NCI-H1092 (cell line): ENCODE measurements at regions not wholly inside any gene's neighbourhood (a gene's known extent, or its start where the extent isn't known, plus 50 kb on each side); places are given as distances from the start of the nearest gene placed in this dataset.
"Not testable (repeated sequence)": the region's sequence is repeated elsewhere in the genome, so short reads cannot be mapped to it uniquely, and the experiment has no call there.

Experiments
- DNase-seq: peaks from one replicate; lab custom pipeline; 2025; lab: John Stamatoyannopoulos, UW

DNA sequence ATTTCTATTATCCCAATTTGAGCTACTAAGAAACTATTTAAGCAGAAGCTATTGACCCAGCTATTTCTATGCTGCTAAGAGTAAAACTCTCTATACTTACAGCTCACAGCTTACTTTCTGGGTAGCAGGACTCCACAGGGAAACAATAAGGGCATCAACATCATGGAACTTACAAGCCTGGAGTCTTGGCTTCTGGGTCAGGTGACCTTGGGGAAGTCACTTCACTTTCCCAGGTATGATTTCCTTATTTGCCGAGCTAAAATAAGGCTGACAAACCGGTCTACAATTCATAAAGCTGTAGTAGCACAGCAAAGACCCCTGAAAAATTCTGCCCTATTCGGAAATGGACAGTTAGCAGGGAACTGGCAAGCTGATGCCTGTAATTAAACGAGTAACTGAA, 278.3 kb upstream of the NR2F2 start:
- no peak for DNase-seq

DNA sequence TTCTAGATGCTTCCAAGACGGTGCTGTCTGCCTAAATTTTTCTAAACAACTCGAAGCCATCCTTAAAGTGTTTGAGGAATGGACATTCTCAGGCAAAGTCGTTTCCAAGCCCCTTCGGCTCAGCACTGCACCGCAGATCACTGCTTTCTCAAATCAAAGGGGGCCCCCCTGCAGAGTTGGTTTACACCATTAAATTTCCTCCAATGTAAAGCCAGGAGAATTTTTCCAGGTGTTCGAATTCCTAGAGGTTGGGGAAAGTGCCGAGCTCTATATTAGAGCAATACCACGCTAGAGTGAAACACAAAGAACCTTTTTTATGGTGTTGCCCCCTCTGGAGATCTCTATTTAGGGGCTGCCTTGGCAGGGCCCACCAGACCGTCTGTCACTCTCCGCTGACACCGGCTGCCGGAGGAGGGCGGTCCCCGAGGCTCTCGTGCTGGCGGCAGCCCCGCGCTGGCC, 277.9 kb upstream of the NR2F2 start:
- no peak for DNase-seq

DNA sequence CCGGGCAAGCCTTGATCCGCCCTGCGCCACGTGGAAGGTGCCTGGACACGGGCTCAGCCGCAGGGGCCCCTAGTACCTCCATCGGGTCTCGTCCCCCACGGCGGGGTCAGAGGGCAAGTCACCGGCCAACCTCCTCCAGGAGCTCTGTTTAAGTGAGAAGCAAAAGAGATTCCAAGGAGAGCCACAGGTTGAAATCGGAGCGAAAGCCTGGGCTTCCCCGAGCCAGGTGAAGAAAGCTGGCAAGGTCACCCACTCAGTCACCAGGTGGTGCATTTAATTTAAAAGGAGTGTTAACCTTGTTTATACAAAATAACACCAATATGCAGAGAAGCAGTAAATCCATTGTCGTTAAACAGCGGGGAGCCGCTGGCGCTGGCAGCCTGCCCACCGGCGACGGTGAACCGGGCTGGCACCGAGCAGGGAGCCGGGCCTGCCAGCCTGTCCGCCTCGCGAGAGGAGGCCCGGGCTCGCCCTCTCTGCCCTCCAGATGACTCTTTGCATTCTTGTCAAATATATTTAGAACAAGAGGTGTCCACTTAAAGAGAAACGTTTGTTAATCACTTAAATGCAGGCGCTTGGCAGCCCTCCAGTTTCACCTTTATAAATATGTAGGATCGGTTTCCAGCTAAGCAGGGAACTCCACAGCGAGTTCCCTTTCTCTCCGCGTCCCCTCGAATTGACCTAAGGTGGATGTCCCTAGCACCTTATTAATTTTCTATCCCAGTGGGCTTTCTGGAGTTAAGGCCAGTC, 277.3 kb upstream of the NR2F2 start:
- peak; percentile 86 for DNase-seq

DNA sequence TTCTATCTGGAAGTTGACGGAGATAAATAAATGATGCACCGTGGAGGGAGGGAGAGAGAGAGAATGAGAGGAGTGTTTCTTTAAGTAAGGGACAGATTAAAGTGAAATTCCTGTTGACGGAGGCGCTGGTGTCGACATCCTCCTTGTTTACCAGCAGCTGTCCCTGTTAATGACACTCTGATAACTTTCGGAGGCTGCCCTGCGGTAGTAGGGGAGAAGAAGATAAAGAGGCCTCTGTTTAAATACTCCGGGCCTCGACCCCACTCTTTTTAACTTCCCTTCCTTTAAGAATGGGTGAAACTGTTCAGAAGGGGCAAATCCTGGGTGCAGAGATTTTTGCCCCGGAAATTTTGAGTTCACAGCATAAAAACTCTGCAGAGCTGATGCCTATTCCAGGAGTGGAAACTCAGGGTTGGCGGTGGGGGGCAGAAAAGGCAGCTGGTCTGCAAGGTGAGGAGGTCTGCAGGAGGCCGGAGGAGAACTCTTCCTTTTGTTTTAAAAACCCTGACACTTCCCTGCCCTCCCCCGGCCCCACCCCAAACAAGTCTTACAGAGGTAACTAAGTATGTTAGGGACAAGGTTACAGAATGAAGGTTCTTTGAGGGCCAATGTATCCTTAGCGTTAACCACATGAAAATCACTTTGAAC, 276.6 kb upstream of the NR2F2 start:
- DNase-seq = no peak

DNA sequence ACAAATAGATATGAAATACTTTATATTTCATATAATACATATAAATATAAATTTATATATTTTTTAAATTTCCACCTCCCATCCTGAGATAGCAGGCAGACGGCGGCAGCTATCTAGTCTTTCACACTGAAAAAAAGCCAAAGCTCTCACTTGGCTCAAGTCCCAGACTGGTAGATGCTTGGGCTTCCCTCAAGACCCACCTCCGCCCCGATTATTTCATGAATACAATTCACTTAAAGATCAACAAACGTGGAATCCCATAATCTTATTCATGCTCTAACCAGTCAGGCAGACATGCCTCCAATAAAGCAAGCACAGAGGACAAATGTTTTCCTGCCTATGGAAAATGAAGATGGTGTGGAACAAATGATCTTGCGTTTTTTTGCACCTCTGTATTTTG, 275.9 kb upstream of the NR2F2 start:
- DNase-seq = no peak

DNA sequence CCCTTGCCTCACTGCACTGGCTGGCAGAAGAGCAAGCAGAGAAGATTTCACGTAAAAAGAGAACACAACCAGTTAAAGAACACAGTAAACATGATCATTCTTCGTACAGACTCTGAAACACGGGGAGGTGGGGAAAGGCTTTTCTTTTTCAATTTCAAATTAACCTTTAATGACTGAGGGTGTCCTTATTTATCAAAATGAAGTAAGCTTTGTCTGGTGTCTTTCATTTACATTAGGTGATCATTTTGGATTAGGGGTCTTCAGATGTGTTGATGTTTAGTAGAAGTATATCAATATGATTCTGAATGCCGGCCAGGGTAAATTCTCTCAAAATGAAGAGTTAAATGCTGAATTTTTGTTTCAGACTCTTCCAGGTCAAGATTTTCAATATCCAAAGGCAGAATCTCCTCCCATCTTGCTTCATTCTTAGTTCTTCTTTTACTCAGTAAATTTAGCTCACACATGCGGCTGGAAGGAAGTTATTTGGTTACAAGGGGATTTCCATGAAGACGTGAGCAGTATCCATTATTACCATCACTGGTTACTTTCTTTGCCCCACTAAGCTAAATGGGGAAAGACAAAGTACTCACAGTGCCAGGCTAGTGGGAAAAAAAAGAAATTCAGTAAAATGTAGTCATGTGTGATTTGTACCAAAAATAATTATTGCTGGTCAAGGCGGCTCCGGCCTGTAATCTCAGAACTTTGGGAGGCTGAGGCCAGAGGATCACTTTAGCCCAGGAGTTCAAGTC, 272.2 kb upstream of the NR2F2 start:
- DNase-seq = no peak

DNA sequence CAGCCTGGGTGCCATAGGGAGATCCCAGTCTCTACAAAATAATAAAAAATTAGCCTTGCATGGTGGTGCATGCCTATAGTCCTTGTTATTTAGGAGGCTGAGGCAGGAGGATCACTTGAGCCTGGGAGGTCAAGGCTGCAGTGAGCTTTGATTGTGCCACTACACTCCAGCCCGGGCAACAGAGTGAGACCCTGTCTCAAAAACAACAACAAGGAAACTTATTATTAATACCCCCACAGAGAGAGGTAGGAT, 271.7 kb upstream of the NR2F2 start:
- not testable (repeated sequence) for DNase-seq

DNA sequence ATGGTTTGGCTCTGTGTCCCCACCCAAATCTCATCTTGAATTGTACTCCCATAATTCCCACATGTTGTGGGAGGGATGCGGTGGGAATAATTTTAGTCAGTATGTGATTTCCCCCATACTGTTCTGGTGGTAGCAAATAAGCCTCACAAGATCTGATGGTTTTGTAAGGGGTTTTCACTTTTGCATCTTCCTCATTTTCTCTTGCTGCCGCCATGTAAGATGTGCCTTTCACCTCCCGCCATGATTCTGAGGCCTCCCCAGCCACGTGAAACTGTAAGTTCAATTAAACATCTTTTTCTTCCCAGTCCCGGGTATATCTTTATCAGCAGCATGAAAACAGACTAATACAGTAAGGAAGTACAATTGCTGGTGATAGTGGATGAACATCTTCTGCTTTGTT, 269.9 kb upstream of the NR2F2 start:
- DNase-seq = not testable (repeated sequence)

DNA sequence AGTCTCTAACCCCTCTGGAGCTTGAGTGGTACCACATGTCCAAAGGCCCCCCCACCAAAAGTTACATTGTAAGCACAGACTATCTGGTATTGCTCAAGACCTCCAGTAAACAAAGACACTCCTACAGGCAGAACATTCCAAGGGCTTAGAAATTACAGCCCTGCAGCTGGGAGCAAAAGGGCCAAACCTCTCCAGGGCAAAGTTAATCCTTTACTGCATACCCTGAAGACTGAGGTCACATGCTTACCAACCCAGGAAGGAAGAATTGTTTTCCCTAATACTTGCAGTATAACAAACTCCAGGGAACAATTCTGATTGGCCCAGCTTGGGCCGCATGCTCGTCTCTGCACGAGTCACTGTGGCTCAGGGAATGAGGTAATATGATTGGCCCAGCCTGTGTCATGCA, 266.1 kb upstream of the NR2F2 start:
- DNase-seq = no peak

DNA sequence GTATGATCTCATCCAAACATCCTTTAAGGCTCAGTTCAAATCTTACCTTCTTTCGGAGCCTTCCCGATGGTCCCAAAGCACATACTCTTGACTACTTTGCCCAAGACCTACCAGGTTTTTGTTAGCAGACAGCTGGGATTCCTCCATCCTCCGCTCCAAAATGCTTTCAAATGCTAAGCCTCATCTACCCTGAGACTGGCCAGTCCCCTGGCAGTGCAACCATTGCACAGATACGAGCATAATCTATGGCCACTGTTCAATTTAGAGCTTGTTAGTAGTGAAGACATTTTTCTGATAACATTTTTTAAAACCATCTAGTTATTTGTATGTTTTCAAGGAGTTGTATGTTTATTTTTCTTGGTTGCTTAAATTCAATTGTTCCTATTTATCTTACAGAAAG, 264.4 kb upstream of the NR2F2 start:
- DNase-seq = no peak

DNA sequence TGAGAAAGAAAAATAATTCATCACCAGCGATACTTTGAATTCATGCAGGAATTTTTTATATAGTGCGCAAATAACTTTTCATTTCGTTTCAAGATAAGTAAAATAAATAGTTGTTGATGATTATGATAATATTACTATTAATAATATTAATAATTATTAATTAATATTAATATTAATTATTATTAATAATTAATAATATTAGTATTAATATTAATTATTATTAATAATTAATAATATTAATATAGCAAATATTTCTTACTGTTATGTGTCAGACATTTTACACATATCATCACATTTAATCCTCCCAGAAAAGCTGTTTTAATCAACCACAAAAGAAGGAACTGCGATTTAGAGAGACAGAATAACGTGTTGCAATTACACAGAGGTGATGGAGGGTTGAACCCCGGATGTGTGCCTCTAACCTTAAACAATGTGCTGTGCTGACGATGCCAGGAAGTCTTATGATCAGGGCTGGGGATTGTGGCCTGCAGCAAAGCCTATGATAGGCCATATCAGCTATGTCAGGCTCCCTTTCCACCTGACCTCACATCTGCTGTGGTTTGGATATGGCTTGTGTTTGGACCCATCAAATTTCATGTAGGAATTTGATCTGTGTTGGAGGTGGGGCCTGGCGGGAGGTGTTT, 263.5 kb upstream of the NR2F2 start:
- DNase-seq = no peak

DNA sequence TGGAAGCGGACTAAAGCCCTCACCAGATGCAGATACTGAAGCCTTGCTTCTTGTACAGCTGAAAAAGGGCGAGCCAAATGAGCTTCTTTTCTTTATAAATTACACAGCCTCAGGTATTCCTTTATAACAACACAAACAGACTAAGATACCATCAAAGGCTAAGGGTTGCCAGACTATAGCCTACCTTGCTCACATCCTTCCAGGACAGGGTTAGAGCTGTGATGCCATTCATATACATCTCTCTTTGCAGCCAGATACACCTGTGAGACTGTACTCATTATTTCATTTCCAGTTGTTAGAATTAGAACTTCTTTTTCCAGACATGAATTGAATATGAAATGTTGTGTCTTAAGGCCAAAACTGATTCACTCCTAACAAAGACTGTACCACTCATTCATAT, 262.8 kb upstream of the NR2F2 start:
- DNase-seq = no peak

DNA sequence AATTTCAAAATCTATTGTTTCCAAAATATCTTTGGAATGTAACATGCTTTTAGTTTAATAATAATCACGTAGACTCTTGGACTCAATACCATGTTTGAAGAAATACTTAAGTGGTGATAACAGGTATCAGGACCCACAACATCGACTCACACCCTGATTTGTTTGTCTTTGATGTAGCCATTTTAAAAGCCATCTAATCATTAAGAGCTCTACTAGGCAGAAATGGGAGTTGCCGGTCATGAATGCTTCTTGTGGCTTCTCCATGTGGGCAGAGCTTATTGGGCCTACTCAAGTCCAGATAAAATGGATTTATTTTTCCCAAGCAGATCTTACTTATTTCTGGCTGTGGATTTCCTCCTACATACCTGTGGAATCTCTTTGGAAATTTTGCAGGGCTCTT, 261.6 kb upstream of the NR2F2 start:
- DNase-seq = no peak

DNA sequence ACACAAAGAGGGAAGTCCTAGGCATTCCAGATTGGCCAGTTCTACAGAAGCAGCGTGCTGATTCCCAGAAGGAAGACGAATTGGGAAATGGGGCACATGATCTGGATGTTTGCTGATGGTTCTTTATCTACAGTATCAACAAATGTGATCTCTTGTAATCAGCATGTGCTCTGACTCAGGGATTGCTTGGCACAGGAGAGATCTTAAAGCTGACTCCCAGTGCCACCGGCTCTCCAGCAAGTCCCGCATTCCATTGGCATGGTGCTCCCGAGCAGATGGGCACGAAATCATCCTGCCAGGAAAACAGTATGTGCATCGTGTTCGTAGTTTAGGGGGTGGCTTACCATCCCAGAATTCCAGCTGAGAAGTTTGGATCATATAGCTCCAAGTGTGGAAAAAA, 259.9 kb upstream of the NR2F2 start:
- DNase-seq = no peak

DNA sequence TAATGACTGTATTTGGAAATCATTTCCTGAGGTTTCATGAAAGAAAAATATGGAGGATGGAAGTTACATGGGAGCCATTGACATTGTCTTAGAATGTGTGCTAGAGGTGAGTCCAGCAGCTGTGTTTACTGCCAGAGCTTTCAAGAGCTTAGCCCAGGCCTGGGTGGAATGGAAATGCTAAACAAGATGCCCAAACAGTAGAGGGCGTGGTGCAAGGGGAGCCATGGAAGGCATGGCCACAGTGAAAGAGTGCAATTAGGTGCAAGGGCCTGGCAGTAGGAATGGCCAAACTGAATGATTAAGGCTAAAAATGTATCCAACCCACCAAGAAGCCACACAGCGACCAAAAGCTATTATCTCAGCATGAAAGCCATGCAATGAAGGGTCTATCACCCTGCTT, 257.7 kb upstream of the NR2F2 start:
- no peak for DNase-seq

DNA sequence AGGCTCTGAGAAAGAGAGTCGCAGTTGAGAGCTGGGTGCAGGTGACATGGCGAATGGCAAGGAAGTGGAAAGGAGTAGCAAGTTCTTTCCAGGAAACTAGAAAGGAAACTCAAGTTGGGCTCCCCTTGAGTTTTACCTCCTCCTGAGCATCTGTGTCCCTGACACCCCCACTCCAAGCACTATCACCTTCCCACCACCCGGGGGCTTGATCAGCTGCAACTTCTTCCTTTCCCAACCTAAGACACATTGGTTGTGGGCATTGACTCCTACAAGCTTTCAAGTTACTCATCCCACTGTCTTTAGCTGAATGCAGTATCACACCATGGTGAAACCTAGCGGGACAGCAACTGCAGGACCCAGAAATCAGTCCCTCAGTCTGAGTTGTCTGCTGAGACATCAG, 256.6 kb upstream of the NR2F2 start:
- no peak for DNase-seq

DNA sequence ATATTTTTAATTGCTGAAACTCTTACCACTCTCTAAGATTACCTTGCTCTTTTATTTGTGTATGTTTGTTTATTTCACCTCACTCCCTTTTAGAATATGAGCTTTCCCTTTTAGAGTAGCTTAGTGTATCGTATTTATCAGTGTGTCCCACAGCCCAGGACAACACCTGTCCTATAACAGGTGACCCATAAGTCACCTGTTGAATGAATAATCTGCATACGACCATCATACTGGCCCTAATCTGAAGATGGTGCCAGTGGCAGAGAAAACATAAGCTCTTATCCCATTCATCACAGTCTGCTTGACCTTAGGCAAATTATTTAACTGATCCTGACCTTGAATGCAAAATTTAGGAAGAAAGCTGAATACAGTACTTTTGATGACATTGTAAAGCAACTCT, 254.6 kb upstream of the NR2F2 start:
- DNase-seq = no peak

DNA sequence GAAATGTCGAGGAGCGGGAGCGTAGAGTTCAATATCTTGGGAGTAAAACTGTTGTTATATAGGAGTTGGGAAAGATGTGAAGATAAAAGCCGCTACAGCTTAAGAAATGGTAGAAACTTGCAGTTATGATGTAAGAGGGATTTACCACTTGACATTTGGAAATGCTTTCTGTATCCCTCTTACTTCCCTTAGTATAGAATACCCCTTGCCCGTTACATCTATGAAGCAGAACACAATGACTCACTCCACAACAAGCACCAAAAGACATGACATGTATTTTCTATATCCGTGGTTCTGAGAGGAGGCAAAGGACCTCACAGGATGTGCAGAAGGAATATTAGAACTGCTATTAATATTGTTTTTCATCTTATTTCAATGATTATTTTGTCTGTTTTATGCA, 254.2 kb upstream of the NR2F2 start:
- no peak for DNase-seq

DNA sequence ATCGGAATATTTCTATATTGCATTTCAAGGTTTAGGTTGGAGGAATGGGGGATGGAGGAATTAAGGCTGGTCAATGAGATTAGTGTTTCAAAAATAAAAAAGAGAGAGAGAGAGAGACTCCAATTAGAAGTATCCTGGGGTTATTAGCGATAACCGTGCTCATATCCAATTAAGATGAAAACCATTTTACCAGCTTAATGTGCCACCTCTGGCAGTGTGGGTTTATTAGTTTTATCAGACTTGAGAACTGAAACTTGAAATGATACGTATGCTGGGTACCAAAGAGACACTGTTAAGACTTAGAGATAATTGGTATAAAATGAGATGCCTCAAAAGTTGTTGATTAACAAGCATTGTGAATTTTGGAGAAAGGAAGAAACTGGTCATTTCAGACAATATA, 251.5 kb upstream of the NR2F2 start:
- DNase-seq = no peak

DNA sequence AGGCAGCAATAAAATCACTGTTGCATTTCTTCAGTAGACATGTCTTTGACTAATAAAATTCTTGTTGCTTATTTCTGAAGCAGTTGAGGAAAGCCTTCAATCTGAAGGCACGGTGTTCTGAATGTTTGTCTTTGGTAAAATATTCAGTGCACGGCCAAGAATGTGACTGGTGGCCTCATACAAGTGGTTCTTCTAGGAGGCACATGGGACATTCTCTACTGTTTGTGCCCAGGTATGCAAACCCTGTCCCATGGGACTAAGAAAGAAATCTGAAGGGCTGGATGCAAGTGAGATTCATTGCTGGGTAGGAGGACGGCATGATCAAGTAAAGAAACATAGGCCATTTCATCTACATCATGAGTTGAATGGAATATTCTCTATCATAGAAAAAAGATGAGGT, 250.6 kb upstream of the NR2F2 start:
- DNase-seq = no peak

DNA sequence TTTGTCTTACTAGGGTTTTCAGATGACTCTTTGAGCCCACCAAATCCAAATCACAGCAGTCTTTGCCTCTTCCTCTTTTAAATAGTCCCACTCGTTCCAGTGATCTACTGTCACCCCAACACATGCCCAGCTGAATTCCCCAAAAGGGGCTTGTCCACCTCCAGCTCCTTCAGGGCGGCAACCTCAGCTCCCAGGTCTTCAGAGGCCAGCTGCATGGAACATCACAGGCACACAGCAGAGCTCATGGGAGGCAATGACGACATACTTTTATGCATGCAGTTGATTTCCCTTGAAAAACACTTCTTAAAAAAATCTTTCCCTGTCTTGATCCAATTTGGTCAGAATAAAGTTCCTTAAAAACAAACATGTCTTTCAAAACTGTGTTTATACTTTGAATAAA, 244.3 kb upstream of the NR2F2 start:
- DNase-seq = no peak

DNA sequence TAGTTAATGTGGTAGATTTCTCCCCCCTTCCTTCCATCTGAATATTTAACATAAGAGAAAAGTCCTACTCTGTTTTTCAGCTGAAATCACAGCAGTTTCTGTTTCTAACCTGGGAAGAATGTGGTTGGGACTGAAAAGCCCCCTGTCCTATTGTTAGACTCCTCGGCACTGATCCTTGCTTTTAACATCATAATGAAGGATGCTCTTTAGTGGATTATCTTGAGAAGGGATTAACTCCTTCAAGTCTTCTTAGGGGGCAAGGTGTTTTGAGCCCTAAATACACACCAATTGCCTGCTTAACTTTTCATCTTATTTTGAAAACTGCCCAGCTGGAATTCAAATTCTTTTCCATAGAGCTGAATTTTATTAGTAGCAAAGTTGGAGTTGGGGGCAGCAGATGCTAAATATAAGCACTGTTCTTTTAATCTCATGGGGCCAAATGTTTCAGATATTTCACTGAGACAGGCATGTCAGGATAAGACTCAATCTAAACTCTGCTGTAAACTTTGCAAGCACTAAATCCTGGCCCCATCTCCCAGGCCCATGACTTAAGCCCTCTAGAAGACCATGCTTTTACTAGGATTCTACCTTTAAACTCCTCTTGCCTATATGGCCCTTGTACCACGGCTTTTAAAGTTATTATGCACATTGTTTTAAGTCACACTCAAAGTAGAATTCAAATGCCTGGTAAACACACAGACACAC, 243.2 kb upstream of the NR2F2 start:
- no peak for DNase-seq
